ENCODE measurements at regions not wholly inside any gene's neighbourhood (a gene's known extent, or its start where the extent isn't known, plus 50 kb on each side); places are given as distances from the start of the nearest gene placed in this dataset.

DNA sequence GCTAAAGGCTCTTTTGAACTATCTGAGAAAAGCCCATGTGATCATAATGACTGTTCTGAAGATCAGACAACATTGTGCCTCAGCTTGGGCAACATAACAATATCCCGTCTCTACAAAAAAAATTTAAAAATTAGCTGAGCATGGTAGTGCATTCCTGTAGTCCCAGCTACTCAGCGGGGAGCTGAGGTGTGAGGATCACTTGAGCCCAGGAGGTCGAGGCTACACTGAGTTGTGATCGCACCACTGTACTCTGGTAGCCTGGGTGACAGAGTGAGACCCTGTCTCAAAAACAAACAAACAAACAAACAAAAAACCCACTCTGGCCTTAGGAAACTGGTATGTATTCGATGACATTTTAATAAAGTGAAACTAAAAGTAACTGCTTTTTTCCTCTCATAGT lies 1526.8 kb upstream of the TENM4 start:
- no peak for DNase-seq
- no peaks in the 10 kb centered on the region for H3K9me3 ChIP-seq
- intact Hi-C loops (cut with DNase I) = no loop called here
- peaks cover 0 to 8% (median 0%) of the 10 kb centered on the region in 12 donors for H3K4me1 ChIP-seq
- H3K27ac ChIP-seq = no peak overlapping the region
- 70 to 77% (median 75%) methylated on average over 5 of the region's 5 CpGs for WGBS, 4 donors
- H3K36me3 ChIP-seq = no peaks in the 10 kb centered on the region
- no peak for ATAC-seq
- no peaks in the 10 kb centered on the region for H3K27me3 ChIP-seq
- TF ChIP-seq, protein P1, sequence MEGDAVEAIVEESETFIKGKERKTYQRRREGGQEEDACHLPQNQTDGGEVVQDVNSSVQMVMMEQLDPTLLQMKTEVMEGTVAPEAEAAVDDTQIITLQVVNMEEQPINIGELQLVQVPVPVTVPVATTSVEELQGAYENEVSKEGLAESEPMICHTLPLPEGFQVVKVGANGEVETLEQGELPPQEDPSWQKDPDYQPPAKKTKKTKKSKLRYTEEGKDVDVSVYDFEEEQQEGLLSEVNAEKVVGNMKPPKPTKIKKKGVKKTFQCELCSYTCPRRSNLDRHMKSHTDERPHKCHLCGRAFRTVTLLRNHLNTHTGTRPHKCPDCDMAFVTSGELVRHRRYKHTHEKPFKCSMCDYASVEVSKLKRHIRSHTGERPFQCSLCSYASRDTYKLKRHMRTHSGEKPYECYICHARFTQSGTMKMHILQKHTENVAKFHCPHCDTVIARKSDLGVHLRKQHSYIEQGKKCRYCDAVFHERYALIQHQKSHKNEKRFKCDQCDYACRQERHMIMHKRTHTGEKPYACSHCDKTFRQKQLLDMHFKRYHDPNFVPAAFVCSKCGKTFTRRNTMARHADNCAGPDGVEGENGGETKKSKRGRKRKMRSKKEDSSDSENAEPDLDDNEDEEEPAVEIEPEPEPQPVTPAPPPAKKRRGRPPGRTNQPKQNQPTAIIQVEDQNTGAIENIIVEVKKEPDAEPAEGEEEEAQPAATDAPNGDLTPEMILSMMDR (IDR thresholded peaks at IDR 0.05) = no peak
- TF ChIP-seq POLR2A (IDR thresholded peaks at IDR 0.05) = no peak
- H3K4me3 ChIP-seq = no peak overlapping the region

DNA sequence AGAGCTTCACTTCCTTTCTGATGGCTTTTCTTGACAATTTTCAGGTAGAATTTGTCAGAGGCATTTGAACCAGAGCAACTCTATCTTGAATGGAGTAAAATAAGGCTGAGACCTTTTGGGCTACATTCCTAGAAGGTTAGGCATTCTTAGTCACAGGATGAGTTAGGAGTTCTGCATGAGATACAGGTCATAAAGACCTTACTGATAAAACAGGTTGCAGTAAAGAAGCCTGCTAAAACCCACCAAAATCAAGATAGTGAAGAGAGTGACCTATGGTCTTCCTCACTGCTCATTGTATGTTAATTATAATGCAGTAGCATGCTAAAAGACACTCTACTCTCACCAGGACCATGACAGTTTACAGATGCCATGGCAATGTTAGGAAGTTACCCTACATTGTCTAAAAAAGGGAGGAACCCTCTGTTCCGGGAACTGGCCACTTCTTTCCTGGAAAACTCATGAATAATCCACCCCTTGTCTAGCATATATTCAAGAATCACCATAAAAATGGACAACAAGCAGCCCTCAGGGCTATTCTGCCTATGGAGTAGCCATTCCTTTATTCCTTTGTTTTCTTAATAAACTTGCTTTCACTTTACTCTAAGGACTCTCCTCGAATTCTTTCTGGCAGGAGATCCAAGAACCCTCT lies 1519.7 kb upstream of the TENM4 start:
- Histone ChIP-seq H3K27me3 (no peaks in the 10 kb centered on the region), H3K27ac (no peak overlapping the region), H3K9me3 (no peaks in the 10 kb centered on the region), H3K4me3 (no peak overlapping the region), H3K4me1 (no peaks in the 10 kb centered on the region), H3K36me3 (no peaks in the 10 kb centered on the region)
- TF ChIP-seq POLR2A (IDR thresholded peaks at IDR 0.05) = no peak
- TF ChIP-seq, protein P1 (IDR thresholded peaks at IDR 0.05) = no peak
- ATAC-seq (no peak), DNase-seq (no peak)
- 67 to 75% (median 73%) methylated on average over 2 of the region's 2 CpGs for WGBS, 4 donors
- intact Hi-C loops (cut with DNase I) = no loop called here

DNA sequence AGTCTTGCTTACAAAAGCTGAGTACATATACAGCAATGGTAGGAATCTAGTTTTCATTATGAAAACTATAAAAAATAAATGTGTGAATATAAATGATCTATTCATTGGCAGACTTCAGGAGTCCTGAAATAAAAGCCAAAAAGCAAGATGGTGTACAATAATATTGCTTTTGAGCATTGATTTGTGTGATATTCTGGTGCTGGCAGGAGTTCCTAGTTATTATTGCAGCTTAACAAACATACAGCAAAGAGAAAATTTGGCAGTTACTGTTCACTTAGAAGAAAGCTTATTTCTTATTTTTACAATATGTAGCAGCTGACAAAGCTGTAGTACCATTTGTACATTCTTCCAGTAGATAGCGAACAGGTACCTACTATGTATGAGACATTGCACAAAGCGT lies 1518.9 kb upstream of the TENM4 start:
- Histone ChIP-seq H3K36me3 (no peaks in the 10 kb centered on the region), H3K4me1 (no peaks in the 10 kb centered on the region), H3K9me3 (no peaks in the 10 kb centered on the region), H3K27me3 (no peaks in the 10 kb centered on the region), H3K4me3 (no peak overlapping the region), H3K27ac (no peak overlapping the region)
- intact Hi-C loops (cut with DNase I) = no loop called here
- no peak for DNase-seq
- WGBS, 4 donors = 94 to 97% (median 95%) methylated on average over 2 of the region's 2 CpGs
- TF ChIP-seq, protein P1 (IDR thresholded peaks at IDR 0.05) = no peak
- no peak for TF ChIP-seq POLR2A (IDR thresholded peaks at IDR 0.05)
- ATAC-seq = no peak

DNA sequence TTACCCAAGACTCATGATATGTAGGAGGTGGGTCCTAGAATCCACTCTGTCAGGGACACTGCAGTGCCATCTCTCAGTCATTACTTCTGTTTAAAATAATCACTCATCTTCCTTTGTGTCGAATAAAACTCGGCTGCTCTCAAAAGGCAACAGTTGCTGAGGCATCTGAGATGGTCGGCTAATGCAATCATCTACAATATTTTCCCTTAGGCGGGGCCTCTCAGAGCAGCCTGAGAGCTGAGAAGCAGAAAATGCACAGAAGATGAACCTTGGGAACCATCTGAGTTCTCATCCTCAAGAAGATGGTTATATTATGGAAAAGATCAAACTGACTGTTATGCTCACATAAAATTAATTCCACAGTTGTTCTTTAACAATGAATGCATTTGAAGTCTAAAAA lies 1518.2 kb upstream of the TENM4 start:
- no peak for DNase-seq
- H3K9me3 ChIP-seq = no peaks in the 10 kb centered on the region
- TF ChIP-seq POLR2A (IDR thresholded peaks at IDR 0.05) = no peak
- TF ChIP-seq, protein P1 (IDR thresholded peaks at IDR 0.05) = no peak
- intact Hi-C loops (cut with DNase I) = no loop called here
- no peaks in the 10 kb centered on the region for H3K4me1 ChIP-seq
- ATAC-seq = no peak
- H3K27me3 ChIP-seq = no peaks in the 10 kb centered on the region
- no peak overlapping the region for H3K27ac ChIP-seq
- WGBS, 4 donors = 75 to 81% (median 76%) methylated on average over 4 of the region's 4 CpGs
- H3K4me3 ChIP-seq = no peak overlapping the region
- no peaks in the 10 kb centered on the region for H3K36me3 ChIP-seq

Measured in heart left ventricle (tissue), 16 donors.